HG03342 (cell line): ENCODE measurements at regions not wholly inside any gene's neighbourhood (a gene's known extent, or its start where the extent isn't known, plus 50 kb on each side); places are given as distances from the start of the nearest gene placed in this dataset.

ENCODE experiments used
- ATAC-seq: cut with Tn5 transposase; IDR thresholded peaks from one replicate; pipeline ENCODE4 v1.9.1; 2021; ENCODE audit warnings: mild to moderate bottlenecking, moderate library complexity; ENCODE audit not compliant: unreplicated experiment

DNA sequence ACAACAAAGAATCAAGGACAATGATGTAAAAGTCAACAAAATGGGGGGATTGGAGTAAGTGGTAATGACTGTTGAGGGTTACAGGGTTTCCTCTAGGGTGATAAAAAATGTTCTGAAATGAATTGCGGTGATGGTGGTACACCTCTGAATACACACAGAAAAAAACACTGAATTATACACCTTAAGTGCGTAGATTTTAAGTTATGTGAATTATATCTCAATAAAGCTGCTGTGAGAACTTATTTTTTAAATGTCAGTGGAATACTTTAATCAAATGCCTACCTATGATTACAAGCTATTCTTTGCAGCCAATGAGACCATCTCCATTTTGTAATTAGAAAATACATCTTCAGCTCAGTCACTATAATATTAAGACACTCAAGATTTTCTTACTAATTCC is 53.5 kb downstream of the ZNF608 start:
- ATAC-seq: no peak

DNA sequence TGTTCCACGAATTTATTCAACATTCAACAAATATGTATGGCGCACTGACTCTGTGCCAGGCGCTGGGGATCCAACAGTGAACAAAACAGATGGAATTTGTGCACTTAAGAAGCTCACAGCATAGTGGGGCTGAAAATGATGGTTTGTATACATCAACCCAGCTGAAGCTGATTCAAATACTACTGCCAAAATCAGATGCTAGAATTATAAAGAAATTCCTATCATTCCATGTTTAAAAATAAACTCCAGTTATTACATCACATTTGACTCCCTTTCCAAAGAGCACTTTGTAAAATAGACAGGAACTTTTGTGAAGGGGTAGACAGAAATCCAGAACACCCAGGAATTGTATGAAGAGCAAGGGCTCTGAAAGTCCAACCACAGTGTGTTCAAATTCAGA is 54.1 kb downstream of the ZNF608 start:
- ATAC-seq: no peak

DNA sequence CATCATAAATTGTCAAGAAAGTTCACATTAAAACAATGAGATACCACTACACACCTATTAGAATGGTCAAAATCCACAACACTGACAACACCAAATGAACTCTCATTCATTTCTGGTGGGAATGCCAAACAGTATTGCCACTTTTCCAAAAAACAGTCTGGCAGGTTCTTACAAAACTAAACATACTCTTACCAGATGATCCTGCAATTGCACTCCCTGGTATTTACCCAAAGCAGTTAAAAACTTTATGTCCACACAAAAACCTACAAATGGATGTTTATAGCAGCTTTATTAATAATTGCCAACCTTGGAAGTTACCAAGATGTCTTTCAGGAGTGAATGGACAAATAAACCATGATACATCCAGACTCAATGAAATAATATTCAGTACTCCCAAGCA is 56.8 kb downstream of the ZNF608 start:
- no peak for ATAC-seq

- ATAC-seq: no peak
Measured at GRCh38 chr5:124686239-124687004, 60.0 kb downstream of the ZNF608 start.

DNA sequence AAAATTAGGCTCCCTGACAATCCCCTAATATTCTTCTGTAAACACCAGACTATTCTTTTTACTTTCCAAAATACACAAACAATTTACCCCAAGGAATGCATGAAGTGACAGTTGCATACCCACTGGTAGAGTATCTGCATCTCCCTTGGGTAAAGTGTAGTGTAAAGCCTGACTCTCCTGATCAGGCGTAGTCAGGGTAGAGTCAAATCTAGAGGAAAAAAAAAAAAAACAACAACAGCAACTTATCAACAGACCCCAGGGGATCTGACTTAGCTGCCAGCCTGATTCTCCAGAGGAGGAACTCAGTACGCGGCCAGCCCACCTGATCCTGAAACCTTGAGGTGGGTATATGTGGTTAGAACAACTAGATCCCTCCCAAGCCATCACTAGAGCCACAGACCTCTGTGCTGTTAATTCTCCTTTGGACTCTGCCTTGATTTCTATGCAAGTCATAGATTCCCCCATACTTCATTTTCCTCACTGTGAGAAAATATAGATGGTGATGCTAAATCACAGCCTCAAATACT is 61.0 kb downstream of the ZNF608 start:
- ATAC-seq: no peak

DNA sequence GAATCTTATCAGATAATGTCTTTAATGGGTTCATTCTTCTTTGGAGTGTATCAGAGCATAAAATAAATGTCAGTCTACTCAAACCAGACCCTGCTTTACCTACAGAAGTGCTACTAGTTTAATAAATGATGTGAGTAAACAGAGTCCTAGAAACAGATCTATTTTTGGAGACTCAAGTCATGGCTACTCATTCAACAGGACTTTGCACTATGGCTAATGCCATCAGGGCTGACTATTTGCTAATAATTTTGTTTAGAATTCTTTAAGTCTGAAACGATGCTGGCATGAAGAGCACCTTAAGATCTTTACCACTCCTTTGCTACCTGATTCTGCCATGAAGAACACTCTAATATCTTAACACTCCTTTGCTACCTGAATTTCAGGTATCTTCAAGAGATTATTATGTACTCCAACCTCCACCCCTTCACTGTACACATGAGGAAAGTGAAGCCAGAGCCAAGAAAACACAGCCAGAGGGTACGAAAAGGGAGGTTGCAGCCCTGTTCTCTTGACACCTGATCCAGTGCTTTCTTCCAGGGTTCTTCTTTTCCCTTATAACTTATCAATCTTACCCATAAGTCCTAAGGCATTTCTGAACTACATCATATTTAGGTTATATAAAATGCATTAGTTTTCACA is 62.4 kb downstream of the ZNF608 start:
- no peak for ATAC-seq

DNA sequence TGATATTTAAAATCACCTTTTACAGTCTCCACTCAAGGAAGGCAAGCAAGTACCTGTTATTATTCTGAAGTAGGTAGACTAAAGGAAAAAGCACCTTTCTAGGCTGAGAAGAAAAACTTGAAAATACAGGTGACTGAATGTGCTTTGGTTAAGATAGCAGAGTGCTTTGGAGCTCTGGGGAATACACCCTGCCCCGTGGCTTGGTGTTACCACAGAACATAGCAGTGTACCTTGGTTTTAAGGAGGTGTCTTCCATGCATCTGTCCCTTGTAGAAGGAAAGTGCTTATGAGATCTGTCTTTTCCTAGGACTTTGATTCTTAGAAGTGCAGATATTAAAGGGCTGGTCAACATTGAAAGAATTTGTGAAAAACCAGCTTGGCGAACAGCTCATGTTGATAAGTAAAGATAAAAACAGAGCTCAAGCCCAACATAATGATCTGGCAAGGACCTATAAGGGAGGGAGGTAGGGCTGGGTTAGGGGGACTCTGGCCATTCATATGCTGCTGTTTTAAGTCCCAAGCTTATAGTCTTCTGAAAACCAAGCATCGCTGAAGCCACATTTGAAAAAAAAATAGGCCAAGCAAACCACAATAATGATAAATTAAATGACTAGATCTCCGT is 66.8 kb downstream of the ZNF608 start:
- no peak for ATAC-seq

DNA sequence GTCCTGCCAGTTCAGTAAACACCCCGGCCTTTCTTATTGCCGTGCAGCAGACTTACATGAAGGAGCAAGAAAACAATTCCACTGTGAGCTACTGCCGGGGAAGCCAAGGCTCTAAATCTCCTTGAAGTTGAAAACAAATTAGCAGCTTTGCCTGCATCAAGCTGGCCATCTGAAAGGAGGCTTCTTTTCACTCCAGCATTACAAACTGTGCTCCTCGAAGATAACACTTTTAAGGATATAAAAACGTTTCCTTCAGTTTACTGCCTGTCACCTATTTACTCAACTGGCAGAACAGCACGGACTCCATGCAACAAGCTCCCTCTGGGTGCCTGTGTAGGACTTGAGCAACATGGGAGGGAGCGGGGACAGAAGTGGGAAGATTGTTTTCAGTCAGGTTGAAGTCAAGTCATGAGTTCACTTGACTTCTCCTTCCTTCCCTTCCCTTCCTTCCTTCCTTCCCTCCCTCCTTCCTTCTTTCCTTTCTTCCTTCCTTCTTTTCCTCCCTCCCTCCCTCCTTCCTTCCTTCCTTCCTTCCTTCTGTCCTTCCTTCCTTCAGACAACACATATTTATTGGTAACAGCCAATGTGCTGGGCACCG is 67.4 kb downstream of the ZNF608 start:
- ATAC-seq: no peak

DNA sequence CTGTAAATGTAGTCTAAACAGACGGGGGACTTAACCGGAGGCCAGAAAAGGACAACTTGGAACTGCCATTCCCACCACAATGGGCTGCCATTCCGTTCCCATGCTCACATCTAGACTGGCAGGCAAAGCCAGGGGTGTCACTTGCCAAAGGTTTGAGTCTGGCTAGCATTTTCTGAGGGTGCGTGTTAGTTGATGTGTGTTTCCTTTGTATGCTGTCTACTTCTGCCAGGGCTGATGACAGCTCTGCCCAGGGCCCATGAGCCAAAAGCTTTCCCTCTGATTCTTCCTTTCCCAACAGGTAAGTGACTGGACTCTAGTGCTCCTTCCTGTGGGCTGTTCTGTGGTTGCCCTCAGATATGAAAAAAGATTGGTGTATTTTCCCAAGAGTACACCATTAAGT is 68.0 kb downstream of the ZNF608 start:
- ATAC-seq: no peak

- ATAC-seq: no peak
Measured at GRCh38 chr5:124677374-124678351, 68.8 kb downstream of the ZNF608 start.

DNA sequence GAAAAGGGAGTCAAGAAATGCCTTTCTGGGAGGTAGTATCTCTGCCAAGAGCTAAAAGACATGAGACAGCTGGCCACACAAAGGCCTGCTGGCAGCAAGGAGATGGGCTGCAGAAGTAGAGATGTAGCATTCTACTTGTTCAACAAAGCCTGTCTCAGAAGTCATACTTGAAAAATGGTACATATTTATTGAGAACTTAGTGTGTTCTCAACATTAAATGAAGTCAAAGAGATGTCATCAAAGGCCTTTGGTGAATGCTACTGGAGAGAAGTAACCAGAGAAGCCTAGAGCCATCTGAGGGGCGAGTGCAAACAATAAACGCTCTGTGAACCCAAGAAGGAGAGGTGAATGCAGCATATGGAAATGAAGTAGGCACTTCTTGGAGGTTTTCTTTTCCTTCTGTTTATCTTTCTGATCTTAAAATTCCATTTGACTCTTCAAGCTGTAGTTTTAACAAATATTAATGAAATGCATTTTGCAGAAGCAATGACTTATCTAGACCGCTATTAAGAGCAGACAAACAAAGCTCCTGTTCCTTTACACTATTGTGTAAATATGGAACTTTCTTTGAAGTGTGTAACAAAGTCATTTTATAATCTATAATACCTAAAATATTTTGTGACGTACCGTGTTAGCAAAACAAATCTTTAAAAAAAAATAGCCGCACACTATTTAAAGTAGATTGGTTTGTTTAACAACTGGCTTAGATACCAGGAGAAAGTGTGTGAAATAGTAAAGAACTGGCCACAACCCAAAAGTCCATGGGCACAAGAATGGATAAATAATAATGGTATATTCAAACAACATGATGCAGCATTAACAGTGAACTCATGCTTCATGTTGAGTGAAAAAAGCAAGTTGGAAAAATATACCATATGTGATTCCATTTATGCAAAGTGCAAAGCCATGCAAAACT is 70.2 kb downstream of the ZNF608 start:
- ATAC-seq: no peak

- no peak for ATAC-seq
Measured at GRCh38 chr5:124671193-124671592, 75.2 kb downstream of the ZNF608 start.

DNA sequence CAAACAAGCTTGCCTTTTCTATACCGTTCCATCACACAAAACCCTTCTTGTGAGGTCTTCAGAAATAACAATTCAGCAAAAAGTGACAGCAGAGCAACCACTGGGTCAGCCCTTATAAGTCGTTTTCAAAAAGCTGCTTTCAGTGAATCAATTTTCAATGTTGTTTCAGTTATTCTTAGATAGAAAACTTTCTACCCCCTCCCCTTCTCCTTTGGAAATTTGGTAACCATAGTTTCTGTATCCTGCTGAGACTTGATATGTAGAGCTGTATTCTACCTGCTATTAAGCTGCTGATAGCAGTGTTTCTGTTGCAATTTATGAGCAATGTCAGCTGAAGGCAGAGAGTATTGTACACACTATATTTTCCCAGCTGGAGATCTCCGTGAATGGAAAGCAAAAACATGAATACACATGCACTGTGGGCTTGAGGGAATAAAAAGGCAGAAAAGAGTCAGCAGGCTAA is 75.7 kb downstream of the ZNF608 start:
- ATAC-seq: no peak

GRCh38 chr5:124669956-124670721 is 76.3 kb downstream of the ZNF608 start:
- no peak for ATAC-seq

- ATAC-seq: no peak
Measured at GRCh38 chr5:124669300-124669648, 77.2 kb downstream of the ZNF608 start.

- ATAC-seq: no peak
Measured at GRCh38 chr5:124668353-124669299, 77.8 kb downstream of the ZNF608 start.

DNA sequence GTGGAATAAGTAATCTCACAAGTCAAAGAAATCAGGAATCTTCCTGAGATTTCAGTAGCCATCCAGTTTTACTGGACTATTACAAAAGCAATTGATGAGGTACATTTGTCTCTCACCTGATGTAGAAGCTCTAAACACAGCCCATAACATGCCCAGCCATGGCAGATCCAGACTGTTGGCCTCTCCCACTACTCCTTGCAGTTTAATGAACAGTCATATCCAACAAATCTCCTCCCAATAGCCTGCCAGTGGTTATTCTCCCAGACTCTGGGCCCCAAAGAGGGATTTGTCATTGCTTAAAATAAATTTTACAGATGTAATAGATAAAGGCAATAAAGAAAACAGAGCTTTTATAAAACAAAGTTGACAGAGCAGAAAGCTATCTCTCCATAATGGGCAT is 80.8 kb downstream of the ZNF608 start:
- no peak for ATAC-seq

GRCh38 chr5:124665035-124665434 is 81.4 kb downstream of the ZNF608 start:
- ATAC-seq: no peak
